ENCODE measurements at regions not wholly inside any gene's neighbourhood (a gene's known extent, or its start where the extent isn't known, plus 50 kb on each side); places are given as distances from the start of the nearest gene placed in this dataset.

DNA sequence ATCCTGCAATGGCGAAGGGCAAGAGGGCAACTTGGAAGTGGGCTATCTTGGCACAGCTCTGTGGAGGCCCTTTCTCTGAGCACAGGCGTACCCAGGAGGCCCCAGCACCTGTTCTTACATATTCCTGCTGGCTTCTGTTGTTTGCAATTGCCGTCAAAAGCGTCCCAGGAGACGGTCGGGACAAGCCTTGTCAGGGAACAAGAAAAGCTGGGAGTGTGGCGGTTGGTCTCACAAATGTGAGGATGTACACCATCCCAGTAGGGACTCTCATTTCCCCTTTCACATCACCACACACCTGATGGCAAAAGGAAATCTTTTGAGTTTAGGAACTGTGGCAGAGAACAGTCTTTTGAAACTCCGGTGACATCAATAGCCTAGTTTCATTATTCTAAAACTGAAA is 94.7 kb upstream of the EFEMP1 start:
- no peak overlapping the region for H3K4me3 ChIP-seq (ENCODE audit: low read depth, low read length)
- TF ChIP-seq, protein P1, sequence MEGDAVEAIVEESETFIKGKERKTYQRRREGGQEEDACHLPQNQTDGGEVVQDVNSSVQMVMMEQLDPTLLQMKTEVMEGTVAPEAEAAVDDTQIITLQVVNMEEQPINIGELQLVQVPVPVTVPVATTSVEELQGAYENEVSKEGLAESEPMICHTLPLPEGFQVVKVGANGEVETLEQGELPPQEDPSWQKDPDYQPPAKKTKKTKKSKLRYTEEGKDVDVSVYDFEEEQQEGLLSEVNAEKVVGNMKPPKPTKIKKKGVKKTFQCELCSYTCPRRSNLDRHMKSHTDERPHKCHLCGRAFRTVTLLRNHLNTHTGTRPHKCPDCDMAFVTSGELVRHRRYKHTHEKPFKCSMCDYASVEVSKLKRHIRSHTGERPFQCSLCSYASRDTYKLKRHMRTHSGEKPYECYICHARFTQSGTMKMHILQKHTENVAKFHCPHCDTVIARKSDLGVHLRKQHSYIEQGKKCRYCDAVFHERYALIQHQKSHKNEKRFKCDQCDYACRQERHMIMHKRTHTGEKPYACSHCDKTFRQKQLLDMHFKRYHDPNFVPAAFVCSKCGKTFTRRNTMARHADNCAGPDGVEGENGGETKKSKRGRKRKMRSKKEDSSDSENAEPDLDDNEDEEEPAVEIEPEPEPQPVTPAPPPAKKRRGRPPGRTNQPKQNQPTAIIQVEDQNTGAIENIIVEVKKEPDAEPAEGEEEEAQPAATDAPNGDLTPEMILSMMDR (IDR thresholded peaks at IDR 0.05; ENCODE audit: low read depth, low read length): no peak

DNA sequence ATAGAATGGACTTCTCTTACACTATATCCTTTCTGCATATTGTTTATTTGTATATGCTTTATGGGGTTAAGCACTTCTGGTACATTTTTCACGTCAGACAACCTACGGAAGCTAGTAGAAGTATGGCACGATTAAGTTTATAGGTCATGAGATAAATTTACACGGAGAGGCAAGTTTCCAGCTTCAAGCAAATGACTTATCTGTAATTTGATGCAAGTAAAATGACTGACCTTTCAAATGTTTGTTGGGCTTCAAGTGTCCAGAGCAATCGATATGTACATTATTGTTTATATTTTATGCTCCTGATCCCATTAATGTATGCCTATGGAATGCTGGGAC is 97.5 kb upstream of the EFEMP1 start:
- no peak overlapping the region for H3K4me3 ChIP-seq (ENCODE audit: low read depth, low read length)
- TF ChIP-seq, protein P1 (IDR thresholded peaks at IDR 0.05; ENCODE audit: low read depth, low read length): no peak

DNA sequence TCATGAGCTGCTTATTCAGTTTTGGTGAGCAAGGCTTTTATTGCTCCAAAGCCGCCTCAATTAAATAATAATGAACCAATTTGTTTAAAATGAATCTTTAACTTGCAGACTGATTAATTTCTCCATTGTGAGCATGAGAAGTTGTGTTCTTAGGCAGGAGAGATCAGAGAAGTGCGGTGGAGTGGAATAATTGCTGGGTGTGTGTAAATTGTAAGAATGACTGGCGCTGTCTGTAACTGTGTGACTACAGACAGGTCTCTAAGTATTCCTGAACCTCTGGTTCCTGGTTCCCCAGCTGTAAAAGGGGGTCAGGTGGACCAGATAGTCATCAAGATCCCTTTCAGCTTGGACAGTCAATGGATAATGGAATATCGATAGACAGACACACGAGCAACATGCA is 98.0 kb upstream of the EFEMP1 start:
- TF ChIP-seq, protein P1 (IDR thresholded peaks at IDR 0.05; ENCODE audit: low read depth, low read length): no peak
- no peak overlapping the region for H3K4me3 ChIP-seq (ENCODE audit: low read depth, low read length)

DNA sequence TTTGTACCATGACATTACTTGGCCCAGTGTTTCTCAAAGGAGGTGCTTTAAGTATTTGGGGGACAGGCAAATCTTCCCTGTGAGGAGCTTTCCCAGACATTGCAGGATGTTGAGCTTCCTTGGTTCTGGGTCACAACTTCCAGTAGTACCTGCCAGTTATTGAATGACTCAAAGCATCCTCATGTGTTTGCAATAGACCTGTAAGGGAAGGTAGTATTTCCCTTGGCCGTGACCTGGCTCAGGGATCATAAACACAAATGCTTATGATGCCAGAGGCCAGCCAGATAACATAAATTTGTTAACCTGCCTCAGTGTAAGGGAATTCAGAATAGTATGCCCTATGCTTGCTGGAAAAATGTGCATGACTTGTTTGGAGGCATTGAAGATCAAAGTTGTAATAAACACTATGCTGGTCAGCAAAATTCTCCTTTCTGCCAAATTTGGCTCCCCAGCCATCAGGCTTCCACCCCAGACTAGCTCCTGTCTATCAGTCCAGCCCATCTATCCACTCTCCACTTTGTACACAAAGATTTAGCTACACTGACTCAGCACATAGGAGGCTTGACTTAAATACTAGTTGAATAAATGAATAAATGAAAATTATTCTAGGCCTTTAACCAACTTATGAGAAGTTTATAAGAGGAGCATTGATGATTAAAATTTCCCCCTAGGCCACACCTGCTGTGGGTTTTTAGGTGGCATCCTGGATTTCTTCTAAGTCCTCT is 102.0 kb upstream of the EFEMP1 start:
- TF ChIP-seq, protein P1 (IDR thresholded peaks at IDR 0.05; ENCODE audit: low read depth, low read length): no peak
- H3K4me3 ChIP-seq (ENCODE audit: low read depth, low read length): no peak overlapping the region

DNA sequence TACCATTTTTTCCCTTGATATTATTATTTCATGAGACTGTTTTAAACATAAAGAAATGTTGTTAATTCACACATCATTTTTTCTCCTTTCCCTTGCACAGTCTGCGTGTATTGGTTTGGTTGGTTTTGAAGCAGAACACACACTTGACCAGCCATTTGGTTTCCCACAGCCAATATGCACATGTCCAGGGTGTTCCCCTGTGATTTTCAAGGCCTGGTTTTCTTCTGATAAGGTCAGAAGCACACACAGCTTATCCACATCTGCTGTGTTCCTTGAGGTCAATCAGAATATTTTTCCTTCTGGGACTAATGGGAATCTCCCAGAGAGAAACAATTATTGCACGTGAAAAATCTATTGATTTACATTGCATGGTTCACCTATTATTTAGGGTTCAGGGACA is 103.2 kb upstream of the EFEMP1 start:
- no peak overlapping the region for H3K4me3 ChIP-seq (ENCODE audit: low read depth, low read length)
- TF ChIP-seq, protein P1 (IDR thresholded peaks at IDR 0.05; ENCODE audit: low read depth, low read length): no peak

DNA sequence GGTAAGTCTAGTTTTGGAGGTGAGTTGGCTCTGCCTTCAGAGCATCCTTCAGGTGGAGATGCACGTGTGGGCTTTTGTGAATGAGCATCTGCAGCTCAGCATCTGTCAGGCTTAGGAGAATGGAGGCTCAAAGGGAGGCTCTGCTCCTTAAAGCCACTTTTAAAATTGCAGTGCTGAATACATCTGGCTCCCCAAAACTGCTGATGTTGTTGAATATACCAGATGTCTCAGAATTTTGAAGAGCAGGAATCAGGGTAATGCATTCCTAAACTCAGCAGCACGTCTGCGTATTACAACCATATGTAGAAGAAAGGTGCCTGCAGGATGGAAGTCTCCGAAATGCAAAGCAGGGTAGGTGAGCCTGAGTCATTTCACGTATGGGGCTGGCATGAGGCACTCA is 106.5 kb upstream of the EFEMP1 start:
- TF ChIP-seq, protein P1 (IDR thresholded peaks at IDR 0.05; ENCODE audit: low read depth, low read length): no peak
- no peak overlapping the region for H3K4me3 ChIP-seq (ENCODE audit: low read depth, low read length)

DNA sequence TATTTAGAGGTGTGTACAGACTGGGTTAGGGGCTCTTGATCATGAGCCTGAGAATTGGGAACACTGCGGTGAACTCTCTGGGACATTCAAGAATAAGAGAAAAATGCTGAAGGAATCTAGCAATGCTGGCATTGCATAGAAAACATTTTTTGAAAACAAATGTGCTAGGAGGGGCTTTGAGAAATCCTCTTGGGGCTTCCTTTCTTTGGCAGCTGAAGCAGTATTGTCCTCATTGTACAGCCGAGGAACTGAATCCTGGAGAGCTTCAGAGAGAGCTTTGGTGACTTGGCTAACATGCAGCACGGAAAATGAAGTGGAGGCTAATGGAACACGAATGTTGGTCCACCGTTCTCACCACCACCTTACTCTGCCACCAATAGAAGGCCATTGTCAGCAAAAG is 107.3 kb upstream of the EFEMP1 start:
- TF ChIP-seq, protein P1 (IDR thresholded peaks at IDR 0.05; ENCODE audit: low read depth, low read length): no peak
- H3K4me3 ChIP-seq (ENCODE audit: low read depth, low read length): no peak overlapping the region

Data from WI38 (cell line).